HEK293 (cell line): ENCODE measurements at regions not wholly inside any gene's neighbourhood (a gene's known extent, or its start where the extent isn't known, plus 50 kb on each side); places are given as distances from the start of the nearest gene placed in this dataset.

Source experiments
- CTCF ChIA-PET: fragments of 350-600 bp; formaldehyde crosslinking; extraction: SDS; loops from one replicate; lab custom pipeline; 2021; ENCODE audit warnings: antibody characterized with exemption; lab: Yijun Ruan, JAX
- POLR2A ChIA-PET: fragments of 300-600 bp; formaldehyde crosslinking; extraction: SDS; loops from one replicate; lab custom pipeline; 2020; ENCODE audit warnings: antibody characterized with exemption, inconsistent platforms; lab: Yijun Ruan, JAX
- H3K27ac ChIP-seq: fragments of 200-500 bp; sonication (Bioruptor generic); 2 replicates; pipeline ENCODE4 v1.5.1; 2014; ENCODE audit warnings: low read depth, low read length, control low read depth, inconsistent platforms; ENCODE audit errors: extremely low read depth
- H3K36me3 ChIP-seq, 2 experiments: fragments of 200-500 bp in 1 of 2; sonication (Bioruptor generic) in 1 of 2; 1 replicate in 1 of 2; 2 replicates in 1 of 2; pipeline ENCODE4 v1.5.1; 2014 to 2017; ENCODE audit warnings: inconsistent platforms in 2 of 2, low read length in 2 of 2; ENCODE audit not compliant: control insufficient read depth in 2 of 2, insufficient read depth in 1 of 2
- H3K4me1 ChIP-seq: fragments of 200-500 bp; sonication (Bioruptor generic); 2 replicates; pipeline ENCODE4 v1.5.1; 2014; ENCODE audit warnings: mild to moderate bottlenecking, low read length, inconsistent platforms; ENCODE audit not compliant: control insufficient read depth, insufficient read depth
- H3K4me3 ChIP-seq: 2 replicates; pipeline ENCODE4 v1.5.1; 2011; ENCODE audit warnings: low read depth, mild to moderate bottlenecking, control low read depth, low read length, moderate library complexity
- H3K9me3 ChIP-seq: fragments of 200-500 bp; sonication (Bioruptor generic); 2 replicates; pipeline ENCODE4 v1.5.1; 2014; ENCODE audit warnings: low read depth, low read length, inconsistent platforms; ENCODE audit not compliant: control insufficient read depth, insufficient read depth
- GLI2 ChIP-seq: fragments of 450-650 bp; formaldehyde crosslinking; IDR thresholded peaks from 2 replicates; pipeline ENCODE4; 2017; ENCODE audit warnings: missing biosample characterization, missing genetic modification characterization, low read depth, borderline replicate concordance
- HIC1 ChIP-seq: fragments of 450-650 bp; formaldehyde crosslinking; IDR thresholded peaks from 2 replicates; pipeline ENCODE4 v1.5.1; 2016; ENCODE audit warnings: missing biosample characterization, missing genetic modification characterization
- HOXA7 ChIP-seq: sonication (generic); formaldehyde crosslinking; IDR thresholded peaks from 2 replicates; pipeline ENCODE4 v1.8.1; 2022; ENCODE audit warnings: missing genetic modification reagents, borderline replicate concordance
- KLF17 ChIP-seq: fragments of 450-650 bp; formaldehyde crosslinking; IDR thresholded peaks from 2 replicates; pipeline ENCODE4 v1.5.1; 2016; ENCODE audit warnings: missing biosample characterization, missing genetic modification characterization
- PBX3 ChIP-seq: sonication (generic); formaldehyde crosslinking; IDR thresholded peaks from 2 replicates; pipeline ENCODE4 v1.8.1; 2022; ENCODE audit warnings: mild to moderate bottlenecking, moderate library complexity, missing genetic modification reagents
- PRDM6 ChIP-seq: fragments of 450-650 bp; formaldehyde crosslinking; IDR thresholded peaks from 2 replicates; pipeline ENCODE4 v1.5.1; 2017; ENCODE audit warnings: missing biosample characterization, missing genetic modification characterization
- SP7 ChIP-seq: fragments of 450-650 bp; formaldehyde crosslinking; IDR thresholded peaks from 2 replicates; pipeline ENCODE4 v1.5.1; 2016; ENCODE audit warnings: missing biosample characterization, missing genetic modification characterization
- ZBTB44 ChIP-seq: fragments of 450-650 bp; IDR thresholded peaks from 2 replicates; pipeline ENCODE4 v1.5.1; 2018; ENCODE audit warnings: missing biosample characterization, mild to moderate bottlenecking, missing genetic modification characterization
- ZFP37 ChIP-seq: fragments of 450-650 bp; formaldehyde crosslinking; IDR thresholded peaks from 2 replicates; pipeline ENCODE4 v1.5.1; 2016; ENCODE audit warnings: missing biosample characterization, missing genetic modification characterization
- ZNF112 ChIP-seq: fragments of 450-650 bp; formaldehyde crosslinking; IDR thresholded peaks from 2 replicates; pipeline ENCODE4 v1.5.0; 2017; ENCODE audit warnings: missing biosample characterization, missing genetic modification characterization
- ZNF157 ChIP-seq: fragments of 450-650 bp; formaldehyde crosslinking; IDR thresholded peaks from 2 replicates; pipeline ENCODE4 v1.5.1; 2016; ENCODE audit warnings: missing biosample characterization, missing genetic modification characterization
- ZNF175 ChIP-seq: fragments of 450-650 bp; formaldehyde crosslinking; IDR thresholded peaks from 2 replicates; pipeline ENCODE4 v1.5.1; 2016; ENCODE audit warnings: missing biosample characterization, missing genetic modification characterization
- ZNF2 ChIP-seq: fragments of 450-650 bp; formaldehyde crosslinking; IDR thresholded peaks from 2 replicates; pipeline ENCODE4 v1.5.1; 2016; ENCODE audit warnings: missing biosample characterization, missing genetic modification characterization
- ZNF214 ChIP-seq: fragments of 450-650 bp; formaldehyde crosslinking; IDR thresholded peaks from 2 replicates; pipeline ENCODE4 v1.5.1; 2017; ENCODE audit warnings: missing biosample characterization, mild to moderate bottlenecking, missing genetic modification characterization, borderline replicate concordance
- ZNF335 ChIP-seq: fragments of 450-650 bp; formaldehyde crosslinking; conservative IDR thresholded peaks from 2 replicates; pipeline ENCODE4 v1.5.1; 2016; ENCODE audit warnings: missing biosample characterization, missing genetic modification characterization
- ZNF404 ChIP-seq: fragments of 450-650 bp; formaldehyde crosslinking; IDR thresholded peaks from 2 replicates; pipeline ENCODE4 v1.5.1; 2017; ENCODE audit warnings: missing biosample characterization, missing genetic modification characterization
- ZNF426 ChIP-seq: fragments of 450-650 bp; formaldehyde crosslinking; IDR thresholded peaks from 2 replicates; pipeline ENCODE4 v1.5.1; 2017; ENCODE audit warnings: missing biosample characterization, missing genetic modification characterization, mild to moderate bottlenecking, inconsistent platforms, moderate library complexity
- ZNF529 ChIP-seq: fragments of 450-650 bp; formaldehyde crosslinking; IDR thresholded peaks from 2 replicates; pipeline ENCODE4 v1.5.1; 2017; ENCODE audit warnings: missing genetic modification characterization, missing biosample characterization; ENCODE audit not compliant: insufficient replicate concordance
- ZNF571 ChIP-seq: fragments of 450-650 bp; formaldehyde crosslinking; IDR thresholded peaks from 2 replicates; pipeline ENCODE4 v1.5.0; 2017; ENCODE audit warnings: missing biosample characterization, missing genetic modification characterization
- ZNF596 ChIP-seq: fragments of 450-650 bp; IDR thresholded peaks from 2 replicates; pipeline ENCODE4 v1.5.0; 2018; ENCODE audit warnings: missing biosample characterization, mild to moderate bottlenecking, missing genetic modification characterization, moderate library complexity
- ZNF639 ChIP-seq: fragments of 450-650 bp; formaldehyde crosslinking; IDR thresholded peaks from 2 replicates; pipeline ENCODE4 v1.5.1; 2016; ENCODE audit warnings: missing biosample characterization, missing genetic modification characterization
- ZNF660 ChIP-seq: fragments of 450-650 bp; IDR thresholded peaks from 2 replicates; pipeline ENCODE4 v1.5.1; 2018; ENCODE audit warnings: missing biosample characterization, mild to moderate bottlenecking, missing genetic modification characterization
- ZNF830 ChIP-seq: fragments of 450-650 bp; IDR thresholded peaks from 2 replicates; pipeline ENCODE4 v1.5.0; 2018; ENCODE audit warnings: missing biosample characterization, missing genetic modification characterization, low read depth, mild to moderate bottlenecking, moderate library complexity

- CTCF ChIA-PET = interaction anchor here (0.6 to 0.8 kb wide), 2 partner anchors 276 to 308 kb away, joined by 3 read pairs; no protein-coding TSS in a partner anchor
- no peaks in the 10 kb centered on the region for H3K4me1 ChIP-seq
- no peak overlapping the region for H3K4me3 ChIP-seq
- no peak overlapping the region for H3K27ac ChIP-seq
- POLR2A ChIA-PET = no interaction called here
- no peaks in the 10 kb centered on the region for H3K36me3 ChIP-seq
- TF ChIP-seq ZNF529 (no peak), KLF17 (tag by site-specific recombination) (no peak), ZFP37 (tag by site-specific recombination) (no peak), ZNF660 (tag by site-specific recombination) (no peak), HIC1 (tag by site-specific recombination) (no peak), PBX3 (CRISPR knock-in tag) (no peak), ZNF2 (tag by site-specific recombination) (no peak), GLI2 (tag by site-specific recombination) (no peak), ZBTB44 (no peak), SP7 (tag by site-specific recombination) (no peak)
- H3K9me3 ChIP-seq = no peaks in the 10 kb centered on the region
These were observed 729.4 kb downstream of the MTRR start for GRCh38 chr5:8598356-8598755.

GRCh38 chr5:8598996-8599395 is 730.0 kb downstream of the MTRR start:
- no peaks in the 10 kb centered on the region for H3K9me3 ChIP-seq
- no peak overlapping the region for H3K4me3 ChIP-seq
- H3K36me3 ChIP-seq = no peaks in the 10 kb centered on the region
- ChIA-PET CTCF (interaction anchor here (0.8 kb wide), 1 partner anchor 307 kb away, joined by 3 read pairs; no protein-coding TSS in a partner anchor), POLR2A (no interaction called here)
- no peaks in the 10 kb centered on the region for H3K4me1 ChIP-seq
- no peak overlapping the region for H3K27ac ChIP-seq
- TF ChIP-seq ZNF426 (tag by site-specific recombination) (no peak), ZNF830 (tag by site-specific recombination) (no peak), ZNF175 (tag by site-specific recombination) (no peak), PRDM6 (no peak), ZNF157 (tag by site-specific recombination) (no peak), ZNF596 (tag by site-specific recombination) (no peak), ZNF335 (tag by site-specific recombination) (no peak), ZNF112 (tag by site-specific recombination) (no peak), ZNF639 (tag by site-specific recombination) (no peak), ZNF571 (tag by site-specific recombination) (no peak), HOXA7 (CRISPR knock-in tag) (no peak), ZNF214 (no peak), ZNF404 (tag by site-specific recombination) (no peak)
- TF ChIP-seq, all 188 proteins: peak for 0
